CD4-positive, alpha-beta T cell treated with Interleukin-4 for 4 hours (primary cell): ENCODE measurements at regions not wholly inside any gene's neighbourhood (a gene's known extent, or its start where the extent isn't known, plus 50 kb on each side); places are given as distances from the start of the nearest gene placed in this dataset.

ENCODE experiments used
- DNase-seq: peaks from one replicate; pipeline ENCODE4 v3.0.0-alpha.2; 2020

- no peak for DNase-seq
Observed at GRCh38 chr5:110038297-110038997, 348.7 kb downstream of the MAN2A1 start.

- DNase-seq: no peak
Observed at GRCh38 chr5:110040178-110040577, 350.5 kb downstream of the MAN2A1 start.

- DNase-seq: no peak
Observed at GRCh38 chr5:110043025-110043424, 353.3 kb downstream of the MAN2A1 start.

- no peak for DNase-seq
Observed at GRCh38 chr5:110045158-110045557, 355.4 kb downstream of the MAN2A1 start.

- no peak for DNase-seq
Observed at GRCh38 chr5:110048491-110048890, 358.8 kb downstream of the MAN2A1 start.

GRCh38 chr5:110049816-110050215, 360.1 kb downstream of the MAN2A1 start:
- DNase-seq: no peak

- no peak for DNase-seq
Observed at GRCh38 chr5:110050640-110051345, 361.1 kb downstream of the MAN2A1 start.

GRCh38 chr5:110053205-110053604, 363.5 kb downstream of the MAN2A1 start:
- DNase-seq: no peak

GRCh38 chr5:110053824-110054223, 364.1 kb downstream of the MAN2A1 start:
- DNase-seq: no peak

GRCh38 chr5:110054240-110054639, 364.5 kb downstream of the MAN2A1 start:
- DNase-seq: peak; percentile 86

GRCh38 chr5:110055302-110055701, 365.6 kb downstream of the MAN2A1 start:
- DNase-seq: no peak

GRCh38 chr5:110056580-110057114, 366.9 kb downstream of the MAN2A1 start:
- no peak for DNase-seq

- no peak for DNase-seq
Observed at GRCh38 chr5:110058175-110058574, 368.4 kb downstream of the MAN2A1 start.

GRCh38 chr5:110062246-110062645, 372.5 kb downstream of the MAN2A1 start:
- DNase-seq: no peak

GRCh38 chr5:110063640-110064602, 374.2 kb downstream of the MAN2A1 start:
- peak; percentile 2 for DNase-seq

GRCh38 chr5:110064603-110065268, 375.0 kb downstream of the MAN2A1 start:
- no peak for DNase-seq

- DNase-seq: no peak
Observed at GRCh38 chr5:110070836-110071235, 381.1 kb downstream of the MAN2A1 start.

- DNase-seq: no peak
Observed at GRCh38 chr5:110072651-110073050, 382.9 kb downstream of the MAN2A1 start.

- no peak for DNase-seq
Observed at GRCh38 chr5:110073534-110073933, 383.8 kb downstream of the MAN2A1 start.

GRCh38 chr5:110075656-110076055, 385.9 kb downstream of the MAN2A1 start:
- DNase-seq: no peak

GRCh38 chr5:110077147-110077546, 387.4 kb downstream of the MAN2A1 start:
- DNase-seq: no peak

- DNase-seq: no peak
Observed at GRCh38 chr5:110082194-110082593, 392.5 kb downstream of the MAN2A1 start.

- DNase-seq: no peak
Observed at GRCh38 chr5:110082863-110083262, 393.1 kb downstream of the MAN2A1 start.
